ENCODE measurements at regions not wholly inside any gene's neighbourhood (a gene's known extent, or its start where the extent isn't known, plus 50 kb on each side); places are given as distances from the start of the nearest gene placed in this dataset.

DNA sequence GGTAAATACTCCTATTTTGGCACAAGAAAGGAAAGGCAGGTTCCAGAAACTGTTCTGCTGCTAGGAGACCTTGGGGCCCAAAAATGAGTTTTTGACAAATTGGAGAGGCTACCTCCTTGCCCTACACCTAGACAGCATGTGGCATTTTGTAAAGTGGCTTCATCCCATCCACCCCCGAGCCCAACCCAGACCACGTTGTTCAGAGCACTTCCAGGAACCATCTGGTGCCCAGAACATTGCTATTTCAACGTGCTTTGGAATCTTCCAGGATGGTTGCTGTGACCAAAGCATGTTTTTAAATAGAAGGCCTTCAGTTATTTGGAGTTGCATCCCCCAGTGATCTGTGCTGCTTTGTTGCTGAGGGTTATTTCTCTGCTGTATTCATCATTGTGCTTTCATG, 116.3 kb upstream of the TOM1L1 start:
- TF ChIP-seq, protein P1, sequence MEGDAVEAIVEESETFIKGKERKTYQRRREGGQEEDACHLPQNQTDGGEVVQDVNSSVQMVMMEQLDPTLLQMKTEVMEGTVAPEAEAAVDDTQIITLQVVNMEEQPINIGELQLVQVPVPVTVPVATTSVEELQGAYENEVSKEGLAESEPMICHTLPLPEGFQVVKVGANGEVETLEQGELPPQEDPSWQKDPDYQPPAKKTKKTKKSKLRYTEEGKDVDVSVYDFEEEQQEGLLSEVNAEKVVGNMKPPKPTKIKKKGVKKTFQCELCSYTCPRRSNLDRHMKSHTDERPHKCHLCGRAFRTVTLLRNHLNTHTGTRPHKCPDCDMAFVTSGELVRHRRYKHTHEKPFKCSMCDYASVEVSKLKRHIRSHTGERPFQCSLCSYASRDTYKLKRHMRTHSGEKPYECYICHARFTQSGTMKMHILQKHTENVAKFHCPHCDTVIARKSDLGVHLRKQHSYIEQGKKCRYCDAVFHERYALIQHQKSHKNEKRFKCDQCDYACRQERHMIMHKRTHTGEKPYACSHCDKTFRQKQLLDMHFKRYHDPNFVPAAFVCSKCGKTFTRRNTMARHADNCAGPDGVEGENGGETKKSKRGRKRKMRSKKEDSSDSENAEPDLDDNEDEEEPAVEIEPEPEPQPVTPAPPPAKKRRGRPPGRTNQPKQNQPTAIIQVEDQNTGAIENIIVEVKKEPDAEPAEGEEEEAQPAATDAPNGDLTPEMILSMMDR (IDR thresholded peaks at IDR 0.05; ENCODE audit: low read depth, low read length), result no peak
- H3K36me3 ChIP-seq, result no peaks in the 10 kb centered on the region
- no peak overlapping the region for H3K4me3 ChIP-seq (ENCODE audit: low read depth, low read length)
- H3K4me1 ChIP-seq, result peaks cover 6% of the 10 kb centered on the region; the same call in 1 of the 2 replicates
- DNase-seq, result no peak
- peaks cover 3% of the 10 kb centered on the region; the same call in 1 of the 2 replicates for H3K27me3 ChIP-seq
- H3K9me3 ChIP-seq, result no peaks in the 10 kb centered on the region

DNA sequence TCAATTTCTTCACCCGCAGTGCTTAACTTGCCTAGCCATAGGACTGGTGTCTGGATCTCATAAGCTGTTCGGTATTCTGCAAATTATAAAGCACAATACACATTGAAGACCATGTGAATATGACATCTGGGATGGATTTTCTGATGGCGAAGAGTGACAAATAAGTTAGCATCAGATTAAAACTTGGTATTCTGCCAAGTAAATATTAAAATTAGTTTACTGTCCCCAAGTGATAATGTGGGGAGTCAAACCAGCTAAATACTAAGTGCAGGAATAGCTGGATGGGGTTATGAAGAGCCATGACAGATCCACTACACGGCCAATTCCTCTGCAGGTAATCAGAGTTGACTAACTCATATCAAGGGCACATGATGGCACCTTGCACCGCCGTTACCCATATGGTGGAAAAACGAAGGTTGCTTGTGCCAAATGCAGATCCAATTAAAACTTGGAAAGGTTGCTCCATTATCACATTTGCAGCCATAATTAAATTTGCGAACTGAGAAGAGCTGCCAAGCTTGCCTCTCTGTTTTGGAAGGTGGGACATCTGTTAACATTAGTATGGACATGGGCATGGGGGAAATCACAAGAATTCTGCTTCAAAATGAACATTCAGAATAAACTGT, 114.9 kb upstream of the TOM1L1 start:
- Histone ChIP-seq H3K36me3 (no peaks in the 10 kb centered on the region), H3K4me3 (ENCODE audit: low read depth, low read length) (no peak overlapping the region), H3K9me3 (no peaks in the 10 kb centered on the region), H3K27me3 (peaks cover 3% of the 10 kb centered on the region; the same call in 1 of the 2 replicates), H3K4me1 (peaks cover 6% of the 10 kb centered on the region; the same call in 1 of the 2 replicates)
- TF ChIP-seq, protein P1 (IDR thresholded peaks at IDR 0.05; ENCODE audit: low read depth, low read length), result no peak
- DNase-seq, result peak; percentile 8

DNA sequence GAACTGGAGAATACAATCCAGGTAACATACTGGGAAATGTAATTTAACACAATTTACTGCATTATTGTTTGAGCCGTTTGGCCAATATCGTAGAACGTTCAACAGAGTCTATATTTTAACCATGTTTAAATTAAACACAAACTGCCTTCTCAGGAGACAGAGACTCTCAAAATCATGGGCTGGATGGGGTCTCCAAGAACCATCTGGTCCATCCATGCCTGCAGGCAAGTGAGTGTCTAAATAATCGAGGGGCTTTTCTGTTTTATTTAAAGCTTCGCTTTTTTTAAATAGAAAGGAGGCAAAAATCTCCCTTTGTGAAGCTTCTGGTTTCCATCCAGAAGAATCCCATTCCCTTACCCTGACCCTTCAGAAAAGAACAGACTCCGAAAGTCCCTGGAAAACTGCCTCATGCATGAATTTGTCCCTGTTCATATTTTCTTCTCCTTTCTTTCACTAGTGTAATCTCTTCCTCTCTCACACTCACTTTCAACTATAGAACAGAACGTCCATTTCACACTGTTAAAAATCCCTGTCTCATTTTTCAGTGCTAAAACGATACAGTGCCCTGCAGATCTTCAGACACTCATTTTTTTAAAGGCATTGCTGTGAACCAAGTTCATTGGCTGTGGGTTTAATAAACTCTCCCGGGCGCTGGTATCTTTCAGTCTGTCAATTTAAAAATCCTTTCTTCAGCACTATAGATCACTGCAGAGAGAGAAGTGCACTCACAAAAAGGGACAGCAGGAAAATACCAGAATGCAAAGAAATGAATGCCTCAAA, 111.4 kb upstream of the TOM1L1 start:
- no peak for DNase-seq
- Histone ChIP-seq H3K36me3 (no peaks in the 10 kb centered on the region), H3K9me3 (no peaks in the 10 kb centered on the region), H3K4me1 (peaks cover 12% of the 10 kb centered on the region), H3K27me3 (peaks cover 5% of the 10 kb centered on the region), H3K4me3 (ENCODE audit: low read depth, low read length) (no peak overlapping the region)
- TF ChIP-seq, protein P1 (IDR thresholded peaks at IDR 0.05; ENCODE audit: low read depth, low read length), result no peak

DNA sequence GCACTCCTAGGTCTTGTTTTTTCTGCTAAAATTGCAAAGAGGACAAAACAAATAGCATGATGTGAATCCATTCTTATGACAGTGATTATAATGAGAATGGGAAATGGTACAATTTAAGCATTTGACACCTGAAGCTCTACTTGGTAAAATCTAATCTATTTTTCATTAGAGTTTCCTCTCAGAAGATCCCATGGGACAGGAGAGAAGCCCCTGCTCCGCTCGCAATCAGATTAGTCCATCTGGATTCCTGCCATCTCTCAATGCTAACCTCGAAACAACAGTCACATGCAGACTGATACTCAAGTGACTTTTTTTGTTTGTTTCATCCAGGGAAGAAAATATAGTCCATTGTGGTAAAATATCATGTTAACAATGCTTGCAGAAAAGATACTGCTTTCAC, 107.4 kb upstream of the TOM1L1 start:
- no peaks in the 10 kb centered on the region for H3K9me3 ChIP-seq

DNA sequence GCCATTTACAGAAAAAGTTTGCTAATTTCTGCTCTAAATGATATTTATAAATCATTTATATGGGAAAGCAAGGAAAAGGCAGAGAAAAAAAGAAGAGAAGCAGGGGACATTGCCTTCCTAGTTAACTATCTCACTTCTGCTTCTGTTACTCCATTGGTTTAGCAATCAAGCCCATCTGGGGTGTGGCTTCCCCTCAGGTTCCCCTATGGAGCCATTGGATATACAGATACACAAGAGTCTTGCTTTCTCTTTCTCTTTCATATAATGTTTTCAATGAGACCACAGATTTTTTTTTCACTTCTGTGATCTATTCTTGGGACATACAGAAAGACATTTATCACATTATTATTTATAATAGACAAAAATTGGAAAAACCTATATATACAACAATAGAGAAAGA, 105.6 kb upstream of the TOM1L1 start:
- Histone ChIP-seq H3K4me3 (ENCODE audit: low read depth, low read length) (no peak overlapping the region), H3K4me1 (peaks cover 6% of the 10 kb centered on the region), H3K27me3 (peaks cover 2% of the 10 kb centered on the region; the same call in 1 of the 2 replicates), H3K36me3 (no peaks in the 10 kb centered on the region), H3K9me3 (no peaks in the 10 kb centered on the region)
- TF ChIP-seq, protein P1 (IDR thresholded peaks at IDR 0.05; ENCODE audit: low read depth, low read length), result no peak
- DNase-seq, result no peak

More for the DNA sequence above, 107.4 kb upstream of the TOM1L1 start:
- no peaks in the 10 kb centered on the region for H3K36me3 ChIP-seq
- peaks cover 5% of the 10 kb centered on the region for H3K27me3 ChIP-seq
- H3K4me1 ChIP-seq, result peaks cover 6% of the 10 kb centered on the region
- DNase-seq, result peak; percentile 21
- H3K4me3 ChIP-seq (ENCODE audit: low read depth, low read length), result no peak overlapping the region
- TF ChIP-seq, protein P1 (IDR thresholded peaks at IDR 0.05; ENCODE audit: low read depth, low read length), result no peak

DNA sequence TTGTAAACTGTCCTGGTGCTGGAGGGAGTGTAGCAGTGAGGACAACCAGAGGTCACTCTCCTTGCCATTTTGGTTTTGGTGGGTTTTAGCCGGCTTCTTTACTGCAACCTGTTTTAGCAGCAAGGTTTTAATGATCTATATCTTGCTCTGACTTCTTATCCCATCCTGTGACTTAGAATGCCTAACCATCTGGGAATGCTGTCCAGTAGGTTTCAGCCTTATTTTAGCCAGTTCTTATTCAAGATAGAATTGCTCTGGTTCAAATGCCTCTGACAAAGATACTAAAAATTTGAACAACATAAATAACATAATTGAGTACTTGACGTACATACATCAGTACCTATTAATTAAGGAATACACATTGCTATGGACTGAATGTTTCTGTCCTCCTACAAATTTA, 93.3 kb upstream of the TOM1L1 start:
- H3K27me3 ChIP-seq, result no peaks in the 10 kb centered on the region
- H3K4me1 ChIP-seq, result peaks cover 6% of the 10 kb centered on the region
- TF ChIP-seq, protein P1 (IDR thresholded peaks at IDR 0.05; ENCODE audit: low read depth, low read length), result no peak
- no peak for DNase-seq
- H3K4me3 ChIP-seq (ENCODE audit: low read depth, low read length), result no peak overlapping the region
- H3K36me3 ChIP-seq, result no peaks in the 10 kb centered on the region
- no peaks in the 10 kb centered on the region for H3K9me3 ChIP-seq
